ENCODE measurements at regions not wholly inside any gene's neighbourhood (a gene's known extent, or its start where the extent isn't known, plus 50 kb on each side); places are given as distances from the start of the nearest gene placed in this dataset.

DNA sequence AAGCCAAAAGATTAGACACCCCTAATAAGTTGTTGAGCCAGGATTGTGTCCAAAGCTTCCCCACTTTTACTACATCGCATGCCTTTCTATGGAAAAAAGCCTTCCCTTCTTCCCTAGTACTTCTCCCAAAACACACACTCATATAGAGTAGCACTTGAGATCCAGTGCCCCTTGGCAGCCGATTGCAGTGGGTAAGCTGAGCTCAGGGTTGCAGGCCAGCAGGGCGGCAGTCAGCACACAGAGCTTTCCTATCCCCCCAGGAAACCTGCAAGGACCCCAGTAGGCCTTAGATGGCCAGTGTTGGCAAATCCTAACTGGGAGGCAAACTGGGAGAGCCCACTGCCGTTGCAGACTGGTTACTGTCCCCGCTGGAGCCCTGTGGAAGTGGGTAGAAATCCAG lies 75.7 kb upstream of the C15orf39 start:
- intact Hi-C loops (cut with DNase I), result no loop called here
- Histone ChIP-seq H3K27ac (no peak overlapping the region), H3K4me1 (peaks cover 6% of the 10 kb centered on the region), H3K4me3 (no peak overlapping the region), H3K36me3 (no peaks in the 10 kb centered on the region), H3K27me3 (no peaks in the 10 kb centered on the region), H3K9me3 (no peaks in the 10 kb centered on the region)
- no peak for TF ChIP-seq POLR2A (IDR thresholded peaks at IDR 0.05)
- no peak for DNase-seq (ENCODE audit: extremely low spot score in 2 of 2)

GRCh38 chr15:75126864-75127580 lies 74.7 kb upstream of the C15orf39 start:
- Histone ChIP-seq H3K9me3 (no peaks in the 10 kb centered on the region), H3K27me3 (no peaks in the 10 kb centered on the region), H3K36me3 (no peaks in the 10 kb centered on the region), H3K4me1 (peaks cover 6% of the 10 kb centered on the region), H3K4me3 (no peak overlapping the region), H3K27ac (no peak overlapping the region)
- DNase-seq (ENCODE audit: extremely low spot score in 2 of 2), result no peak
- TF ChIP-seq POLR2A (IDR thresholded peaks at IDR 0.05) (no peak), CTCF (IDR thresholded peaks at IDR 0.05) (no peak), POLR2AphosphoS5 (IDR thresholded peaks at IDR 0.05; ENCODE audit: insufficient read depth in 1 of 2, low read depth in 1 of 2) (no peak)
- intact Hi-C loops (cut with DNase I), result no loop called here

GRCh38 chr15:75129788-75130187 lies 71.9 kb upstream of the C15orf39 start:
- Histone ChIP-seq H3K9me3 (no peaks in the 10 kb centered on the region), H3K27me3 (no peaks in the 10 kb centered on the region), H3K4me1 (no peaks in the 10 kb centered on the region), H3K27ac (no peak overlapping the region), H3K4me3 (no peak overlapping the region), H3K36me3 (no peaks in the 10 kb centered on the region)
- DNase-seq (ENCODE audit: extremely low spot score in 2 of 2), result no peak
- no peak for TF ChIP-seq CTCF (IDR thresholded peaks at IDR 0.05)
- no peak for TF ChIP-seq POLR2A (IDR thresholded peaks at IDR 0.05)
- TF ChIP-seq POLR2AphosphoS5 (IDR thresholded peaks at IDR 0.05; ENCODE audit: insufficient read depth in 1 of 2, low read depth in 1 of 2), result no peak
- intact Hi-C loops (cut with DNase I), result no loop called here

DNA sequence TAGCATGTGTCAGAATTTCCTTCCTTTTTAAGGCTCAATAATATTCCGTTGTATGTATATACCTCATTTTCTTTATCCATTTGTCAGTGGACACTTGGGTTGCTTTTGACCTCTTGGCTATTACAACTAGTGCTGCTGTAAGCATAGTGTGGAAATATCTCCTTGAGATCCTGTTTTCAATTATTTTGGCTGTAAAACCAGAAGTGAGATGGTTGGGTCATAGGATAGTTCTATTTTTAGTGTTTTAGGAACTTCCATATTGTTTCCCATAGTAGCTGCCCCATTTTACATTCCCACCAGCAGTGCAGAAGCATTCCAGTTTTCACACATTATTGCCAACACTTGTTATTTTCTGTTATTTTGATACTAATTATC lies 70.4 kb upstream of the C15orf39 start:
- intact Hi-C loops (cut with DNase I), result no loop called here
- H3K9me3 ChIP-seq, result no peaks in the 10 kb centered on the region
- H3K4me3 ChIP-seq, result no peak overlapping the region
- DNase-seq (ENCODE audit: extremely low spot score in 2 of 2), result no peak
- no peaks in the 10 kb centered on the region for H3K36me3 ChIP-seq
- no peaks in the 10 kb centered on the region for H3K27me3 ChIP-seq
- no peaks in the 10 kb centered on the region for H3K4me1 ChIP-seq
- TF ChIP-seq CTCF (IDR thresholded peaks at IDR 0.05) (no peak), POLR2AphosphoS5 (IDR thresholded peaks at IDR 0.05; ENCODE audit: insufficient read depth in 1 of 2, low read depth in 1 of 2) (no peak), POLR2A (IDR thresholded peaks at IDR 0.05) (no peak)
- H3K27ac ChIP-seq, result no peak overlapping the region

DNA sequence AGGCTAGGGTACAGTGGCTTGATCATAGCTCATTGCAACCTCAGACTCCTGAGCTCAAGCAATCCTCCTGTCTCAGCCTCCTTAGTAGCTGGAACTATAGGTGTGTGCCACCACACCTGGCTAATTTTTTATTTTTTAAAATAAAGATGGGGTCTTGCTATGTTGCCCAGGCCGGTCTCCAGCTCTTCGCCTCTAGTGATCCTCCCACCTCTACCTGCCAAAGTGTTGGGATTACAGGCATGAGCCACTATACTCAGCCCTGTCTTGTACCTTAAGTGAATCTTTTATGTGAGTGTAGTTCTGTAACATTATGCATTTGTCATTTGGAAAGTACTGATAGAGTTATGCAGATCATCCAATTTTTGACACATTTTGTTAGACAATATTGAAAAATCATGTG lies 66.9 kb upstream of the C15orf39 start:
- intact Hi-C loops (cut with DNase I), result no loop called here
- TF ChIP-seq POLR2A (IDR thresholded peaks at IDR 0.05) (no peak), CTCF (IDR thresholded peaks at IDR 0.05) (no peak), POLR2AphosphoS5 (IDR thresholded peaks at IDR 0.05; ENCODE audit: insufficient read depth in 1 of 2, low read depth in 1 of 2) (no peak)
- no peak for DNase-seq (ENCODE audit: extremely low spot score in 2 of 2)
- Histone ChIP-seq H3K9me3 (no peaks in the 10 kb centered on the region), H3K36me3 (no peaks in the 10 kb centered on the region), H3K4me3 (no peak overlapping the region), H3K4me1 (no peaks in the 10 kb centered on the region), H3K27ac (no peak overlapping the region), H3K27me3 (no peaks in the 10 kb centered on the region)

All from vagina (tissue), 2 donors.